ENCODE measurements at regions not wholly inside any gene's neighbourhood (a gene's known extent, or its start where the extent isn't known, plus 50 kb on each side); places are given as distances from the start of the nearest gene placed in this dataset.
"Not testable (repeated sequence)": the region's sequence is repeated elsewhere in the genome, so short reads cannot be mapped to it uniquely, and the experiment has no call there.

DNA sequence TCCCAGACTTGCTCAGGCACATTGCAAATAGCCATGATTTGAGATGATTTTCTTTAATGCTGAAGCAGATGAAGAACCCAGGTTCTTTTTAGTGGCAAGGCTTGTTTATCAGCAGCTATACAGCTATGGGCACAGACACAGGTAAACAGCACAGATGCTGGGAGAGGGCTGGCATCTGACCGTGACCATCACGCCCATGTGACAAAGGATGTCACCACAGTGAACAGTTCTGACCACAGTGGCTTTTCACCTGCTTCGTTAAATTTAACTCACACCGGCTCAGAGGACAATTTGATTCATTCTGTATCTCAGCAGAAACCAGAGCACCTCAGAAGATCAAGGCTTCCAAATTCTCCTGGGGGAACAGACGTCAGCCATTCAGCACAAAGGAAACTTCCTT lies 142.6 kb downstream of the CDH26 start:
- no peak for DNase-seq

DNA sequence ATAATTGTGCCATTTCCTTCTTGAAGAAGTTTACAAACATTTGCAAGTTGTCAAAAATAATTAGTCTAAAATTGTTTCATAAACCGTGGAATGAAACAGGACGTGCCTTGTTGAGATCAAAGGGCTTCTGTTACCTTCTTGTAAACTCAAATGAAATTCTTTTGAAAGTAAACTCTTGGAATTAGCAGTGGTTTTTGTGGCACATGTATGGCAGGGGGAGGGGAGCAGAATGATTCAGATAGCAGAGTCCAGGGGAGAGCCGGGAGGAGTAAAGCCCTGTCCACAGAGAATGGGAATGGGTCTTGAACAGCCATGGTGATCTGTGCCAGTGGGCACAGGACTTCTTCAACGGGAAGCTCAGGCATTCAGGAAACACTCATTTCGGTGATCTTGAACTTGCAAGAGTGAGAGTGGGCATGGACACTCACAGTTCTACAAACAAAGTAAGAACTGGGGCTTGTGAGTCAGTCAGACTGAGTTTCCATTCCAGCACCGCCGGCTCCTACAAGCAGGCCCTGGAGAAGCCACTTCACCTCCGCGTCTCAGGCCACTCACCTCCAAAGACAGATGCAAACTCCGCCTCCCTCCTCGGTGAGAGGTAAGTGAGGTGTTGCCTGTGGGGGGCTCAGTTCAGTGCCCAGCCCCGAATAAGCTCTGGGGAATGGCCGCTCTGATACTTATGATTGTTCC lies 143.1 kb downstream of the CDH26 start:
- no peak for DNase-seq

DNA sequence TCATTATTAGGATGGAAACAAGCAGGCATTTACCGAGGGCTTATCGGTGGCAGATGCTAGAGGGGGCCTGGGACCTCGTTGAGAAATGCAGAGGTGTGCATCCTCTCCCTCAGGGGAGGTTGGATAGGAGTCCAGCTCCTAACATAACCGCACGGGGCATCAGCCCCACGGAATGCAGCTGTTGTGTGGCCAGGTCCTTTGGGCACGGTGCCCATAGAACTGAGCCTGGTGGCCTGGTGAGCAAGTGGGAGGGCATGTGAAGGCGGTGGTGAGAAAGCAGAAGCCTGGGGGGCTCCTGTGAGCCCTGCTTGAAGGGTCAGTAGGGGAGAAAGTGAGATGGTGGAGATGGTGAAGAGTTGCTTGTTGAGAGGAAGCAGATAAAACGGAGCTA lies 143.7 kb downstream of the CDH26 start:
- DNase-seq = no peak

DNA sequence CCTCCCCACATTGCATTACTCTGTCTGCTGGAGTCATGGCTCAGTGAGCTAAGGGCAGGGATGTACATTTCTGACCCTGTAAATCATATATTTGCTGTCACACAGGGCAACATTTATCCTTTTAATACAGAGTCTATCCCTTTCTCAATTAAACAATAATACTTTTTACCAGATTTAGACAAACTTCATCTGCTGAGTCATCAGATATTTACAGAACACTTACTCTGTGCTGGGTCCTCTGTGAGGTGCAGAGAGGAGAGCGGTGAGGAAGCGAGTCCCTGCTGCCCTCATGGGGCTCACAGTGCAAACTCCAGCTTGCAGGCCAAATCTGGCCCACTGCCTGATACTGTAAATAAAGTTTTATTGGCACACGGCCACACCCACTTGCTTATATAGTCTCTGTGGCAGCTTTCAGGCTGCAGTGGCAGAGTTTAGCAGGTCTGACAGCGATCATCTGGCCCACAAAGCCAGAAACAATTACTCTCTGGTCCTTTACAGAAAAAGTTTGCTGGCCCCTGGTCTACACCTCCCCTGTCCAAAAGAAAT lies 144.5 kb downstream of the CDH26 start:
- DNase-seq = no peak

DNA sequence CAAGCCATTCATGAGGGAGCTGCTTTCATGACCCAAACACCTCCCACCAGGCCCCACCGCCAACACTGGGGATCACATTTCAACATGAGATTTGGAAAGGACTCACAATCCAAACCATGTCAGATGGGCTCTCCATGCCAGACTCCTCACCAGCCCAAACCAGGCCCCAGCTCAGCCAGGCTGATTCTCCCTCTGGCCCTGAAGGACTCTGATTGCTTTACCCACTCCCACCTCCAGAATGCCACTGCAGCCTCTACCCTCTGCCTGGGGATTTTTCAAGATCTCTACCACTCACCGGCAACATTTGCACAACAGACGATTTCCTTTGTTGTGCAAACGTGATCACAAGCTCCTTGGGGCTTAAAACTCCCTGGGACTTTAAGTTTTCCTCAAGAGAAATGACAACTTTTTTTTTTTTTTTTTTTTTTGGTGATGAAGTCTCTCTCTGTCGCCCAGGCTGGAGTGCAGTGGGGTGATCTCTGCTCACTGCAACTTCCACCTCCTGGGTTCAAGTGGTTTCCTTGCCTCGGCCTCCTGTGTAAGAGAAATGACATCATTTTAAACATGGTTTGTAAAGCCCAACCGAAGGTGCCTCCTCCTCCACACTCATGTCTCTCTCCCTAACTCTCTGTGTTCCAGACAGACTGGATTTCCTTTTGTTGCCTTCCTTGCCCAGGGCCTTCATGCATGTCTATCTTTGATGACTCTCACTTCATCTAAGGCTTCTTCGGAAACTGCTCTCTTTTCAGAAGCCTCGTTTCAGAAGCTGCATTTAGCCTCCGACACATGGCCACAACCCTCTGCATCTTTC lies 147.0 kb downstream of the CDH26 start:
- DNase-seq = no peak

DNA sequence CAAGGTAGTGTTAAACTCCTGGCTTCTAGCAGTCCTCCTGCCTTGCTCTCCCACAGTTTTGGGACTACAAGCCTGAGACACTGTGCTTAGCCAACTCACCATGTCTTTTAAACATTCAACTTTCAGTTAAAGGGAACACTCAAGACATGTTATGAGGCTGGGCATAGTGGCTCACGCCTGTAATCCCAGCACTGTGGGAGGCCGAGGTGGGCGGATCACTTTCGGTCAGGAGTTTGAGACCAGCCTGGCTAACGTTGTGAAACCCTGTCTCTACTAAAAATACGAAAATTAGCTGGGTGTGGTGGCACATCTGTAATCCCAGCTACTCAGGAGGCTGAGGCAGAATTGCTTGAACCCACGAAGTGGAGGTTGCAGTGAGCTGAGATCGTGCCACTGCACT lies 148.0 kb downstream of the CDH26 start:
- not testable (repeated sequence) for DNase-seq

DNA sequence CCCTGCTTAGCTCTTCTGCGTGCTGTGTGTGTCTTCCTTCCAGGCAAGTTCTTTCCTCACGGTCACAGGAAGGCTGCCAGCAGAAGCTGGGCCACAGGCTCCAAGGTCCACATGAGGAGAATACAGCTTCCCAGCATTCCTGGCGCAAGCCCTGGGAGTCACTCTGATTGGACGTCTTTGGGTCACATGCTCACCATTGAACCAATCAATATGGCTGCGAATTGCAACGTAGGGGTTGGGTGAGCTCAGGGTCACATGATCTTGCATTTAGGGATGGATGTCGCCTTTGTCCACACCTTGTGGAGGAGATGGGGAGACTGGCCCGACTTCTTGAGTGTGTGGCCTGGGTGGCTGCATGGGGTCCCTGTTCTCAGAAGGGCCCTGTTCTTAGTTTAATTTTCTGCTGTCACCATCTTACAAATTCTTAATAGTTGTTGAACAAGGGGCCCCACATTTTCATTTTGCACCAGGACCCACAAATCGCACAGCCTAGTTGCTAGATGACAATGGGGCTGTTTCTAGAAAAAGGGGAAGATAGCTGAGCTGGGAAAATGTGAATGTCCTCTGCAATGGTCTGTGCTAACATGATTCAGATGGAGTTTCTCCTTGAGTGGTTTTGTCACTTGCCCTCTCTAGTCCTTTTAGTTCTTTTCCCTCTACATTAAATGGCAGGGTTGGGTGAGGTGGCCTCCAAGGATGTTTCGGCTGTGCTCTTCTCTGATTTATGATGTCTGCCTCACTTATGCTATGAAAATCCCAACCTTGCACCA lies 149.6 kb downstream of the CDH26 start:
- no peak for DNase-seq

DNA sequence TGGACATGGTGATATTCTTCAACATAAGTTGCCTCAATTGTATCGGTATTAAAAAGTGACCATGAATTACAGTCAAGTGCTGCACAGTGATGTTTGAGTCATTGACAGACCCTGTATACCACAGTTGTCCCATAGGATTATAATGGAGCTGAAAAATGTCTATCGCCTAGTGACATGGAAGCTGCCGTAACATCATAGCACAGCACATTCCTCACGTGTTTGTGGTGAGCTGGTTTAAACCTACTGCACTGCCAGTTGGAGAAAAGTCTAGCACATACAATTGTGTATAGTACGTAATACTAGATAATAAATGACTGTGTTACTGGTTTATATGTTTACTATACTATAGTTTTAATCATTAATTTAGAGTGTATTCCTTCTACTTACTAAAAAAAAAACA lies 150.2 kb downstream of the CDH26 start:
- no peak for DNase-seq

DNA sequence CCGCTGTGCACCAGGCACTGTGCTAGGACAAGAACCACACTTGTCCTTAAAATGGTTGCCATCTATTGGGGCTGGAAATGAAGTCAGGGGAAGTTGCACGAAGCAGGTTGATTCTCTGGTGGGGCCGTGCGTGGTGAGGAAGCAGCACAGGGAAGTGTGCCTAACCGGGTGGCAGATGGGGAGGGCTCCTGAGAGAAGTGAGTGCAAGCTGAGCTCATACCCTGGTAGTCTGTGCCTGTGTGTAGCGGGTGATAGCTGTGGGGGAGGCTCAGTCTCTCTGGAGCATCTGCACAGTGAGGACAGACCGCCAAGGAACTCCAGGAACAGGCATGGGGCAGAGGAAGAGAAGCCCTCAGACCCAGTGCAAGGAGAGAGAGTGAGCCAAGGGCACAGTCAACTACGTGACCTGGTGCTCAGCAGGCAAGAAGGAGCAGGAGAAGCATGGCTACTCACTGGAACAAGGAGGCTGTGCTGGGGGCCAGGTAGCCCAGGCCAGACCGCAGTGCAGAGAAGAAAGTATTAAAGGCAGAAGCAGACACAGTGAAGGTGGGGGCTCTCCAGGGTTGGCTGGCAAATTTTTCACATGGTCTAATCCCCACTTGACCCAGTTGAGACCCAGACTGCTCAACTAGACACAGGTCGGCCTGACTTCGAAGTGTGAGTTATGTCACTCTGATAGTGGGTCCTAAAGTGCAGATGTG lies 155.0 kb downstream of the CDH26 start:
- DNase-seq = no peak

DNA sequence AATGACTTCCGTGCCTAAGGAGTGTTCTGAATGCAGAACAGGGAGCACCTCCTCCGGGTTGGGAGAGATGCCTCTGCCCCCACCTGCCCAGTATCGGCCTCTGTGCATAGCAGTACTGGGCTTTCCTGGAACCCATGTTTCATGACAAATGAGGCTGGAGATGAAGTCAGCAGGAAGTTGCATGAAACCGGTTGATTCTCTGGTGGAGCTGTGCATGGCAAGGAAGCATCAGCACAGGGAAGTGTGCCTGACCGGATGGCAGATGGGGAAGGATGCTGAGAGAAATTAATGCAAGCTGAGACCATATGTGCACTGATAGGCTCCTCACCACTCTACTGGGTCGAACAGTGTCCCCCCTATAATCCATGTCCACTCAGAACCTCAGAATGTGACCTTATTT lies 155.5 kb downstream of the CDH26 start:
- DNase-seq = no peak

DNA sequence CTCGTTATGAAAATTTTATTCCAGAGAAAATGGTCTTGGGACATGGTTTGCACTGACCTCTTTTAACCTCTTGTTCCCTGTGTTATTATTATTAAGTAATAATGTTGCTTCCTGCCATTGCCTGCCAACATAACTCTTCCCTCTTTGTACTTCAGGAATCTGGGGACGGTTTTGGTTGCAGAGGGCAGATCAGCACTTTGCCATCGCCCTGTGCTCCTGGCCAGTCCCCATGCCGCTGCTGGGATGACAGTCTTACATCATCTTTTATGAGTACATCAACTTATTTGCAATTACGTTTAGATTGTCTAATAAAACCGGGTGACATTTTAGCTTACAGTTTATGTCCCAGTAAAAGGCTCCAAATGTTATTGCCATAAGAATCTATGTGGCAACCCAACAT lies 157.2 kb downstream of the CDH26 start:
- DNase-seq = no peak

DNA sequence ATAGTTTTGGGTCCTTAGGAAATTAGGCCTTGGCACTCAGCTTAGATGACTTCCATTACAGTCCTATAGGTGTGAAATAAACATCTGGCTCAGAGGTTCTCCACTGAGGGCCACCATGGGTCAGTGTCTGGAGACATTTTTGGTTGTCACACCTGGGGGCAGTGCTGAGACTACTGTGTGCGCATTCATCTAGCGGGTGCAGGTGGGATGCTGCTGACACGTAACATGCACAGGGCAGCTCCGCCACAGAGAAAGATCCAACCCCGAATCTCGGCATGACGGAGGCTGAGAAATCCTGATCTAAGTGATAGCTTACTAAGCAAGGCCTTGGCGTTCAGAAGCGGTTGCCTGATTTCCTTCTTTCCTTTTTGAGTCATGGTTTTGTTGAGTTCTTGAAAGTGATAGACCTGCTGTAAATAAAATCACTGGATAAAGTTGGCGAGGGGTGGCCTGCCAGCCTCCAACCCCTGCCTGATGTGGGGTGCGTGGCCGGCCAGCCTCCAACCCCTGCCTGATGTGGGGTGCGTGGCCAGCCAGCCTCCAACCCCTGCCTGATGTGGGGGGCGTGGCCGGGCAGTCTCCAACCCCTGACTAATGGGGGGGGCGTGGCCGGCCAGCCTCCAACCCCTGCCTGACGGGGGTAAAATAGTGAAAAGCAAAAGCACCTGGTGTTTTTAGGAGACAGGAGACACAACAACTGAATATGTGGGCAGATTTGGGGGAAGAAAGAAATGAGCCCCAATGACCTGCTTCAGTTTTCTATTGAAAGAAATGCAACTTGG lies 158.1 kb downstream of the CDH26 start:
- no peak for DNase-seq

DNA sequence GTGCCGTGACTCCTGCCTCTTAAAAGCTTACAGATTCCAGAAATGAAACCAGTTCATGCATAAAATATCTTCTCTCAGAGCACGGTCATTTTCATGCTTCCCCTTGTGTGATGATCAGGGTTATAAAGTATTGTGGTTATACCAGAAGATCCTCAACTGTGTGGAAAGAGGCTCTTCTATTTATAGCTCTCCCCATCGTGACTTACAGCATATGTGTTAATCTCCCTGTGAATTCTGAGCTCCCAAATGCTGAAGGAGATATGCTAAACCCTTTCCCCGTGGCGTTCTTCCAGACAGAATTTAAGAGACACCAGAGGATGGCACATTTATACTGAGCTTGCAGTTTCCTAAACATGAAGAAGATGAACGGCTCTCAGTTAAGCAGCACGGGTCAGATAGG lies 158.8 kb downstream of the CDH26 start:
- no peak for DNase-seq

DNA sequence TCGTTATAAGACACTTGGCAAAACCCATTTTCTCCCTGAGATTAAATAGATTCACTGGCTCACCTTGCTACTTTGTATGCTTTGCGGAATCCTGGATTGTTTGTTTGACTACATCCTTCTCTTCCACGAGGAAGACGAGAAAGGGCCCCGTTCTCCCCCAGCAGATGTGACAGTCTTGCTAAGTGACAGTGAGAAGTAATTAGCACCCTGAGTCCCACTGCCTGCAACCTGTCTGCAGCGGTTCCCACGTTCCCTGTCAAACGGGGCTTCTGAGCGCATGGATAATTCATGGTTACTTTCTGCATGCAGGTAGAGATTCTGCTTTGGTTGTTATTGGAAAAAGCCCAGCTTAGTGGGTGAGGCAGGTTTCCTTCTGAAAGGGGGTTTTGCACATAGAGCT lies 163.7 kb downstream of the CDH26 start:
- no peak for DNase-seq

DNA sequence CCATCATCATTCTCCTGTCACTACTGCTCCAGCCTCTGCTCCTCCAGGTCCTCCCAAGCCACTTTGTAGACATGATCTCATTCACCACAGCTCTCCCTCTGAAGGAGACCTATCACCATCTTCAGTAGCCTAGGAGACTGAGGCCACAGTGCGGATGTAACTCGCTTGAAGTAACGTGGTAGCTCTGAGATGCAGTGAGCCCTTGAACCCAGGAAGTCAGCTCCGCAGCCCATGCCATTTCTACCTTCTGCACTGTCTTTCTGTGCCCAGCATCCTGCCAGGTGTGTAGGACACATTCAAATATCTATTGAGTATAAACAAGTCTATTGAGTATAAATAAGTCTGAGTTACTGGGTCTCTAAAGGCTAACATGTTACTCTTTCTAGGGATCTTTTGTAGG lies 164.4 kb downstream of the CDH26 start:
- no peak for DNase-seq

DNA sequence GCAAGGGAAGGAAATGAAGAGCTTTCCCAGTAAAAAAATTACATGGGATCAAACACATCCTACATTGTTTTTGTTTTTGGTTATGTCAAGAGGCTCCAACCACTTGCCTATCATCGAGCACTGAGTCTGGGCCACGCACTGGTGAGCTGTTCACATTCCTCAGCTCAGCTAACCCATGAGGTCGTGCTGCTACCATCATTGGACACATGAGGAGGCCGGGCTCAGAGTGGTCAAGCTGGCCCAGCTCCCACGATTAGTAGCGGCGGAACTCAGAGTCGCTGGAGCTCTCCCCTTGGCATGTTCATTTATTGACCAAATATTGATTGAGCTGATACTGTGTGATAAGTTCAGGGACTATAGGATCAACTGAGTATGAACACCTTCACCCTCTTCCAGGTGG lies 164.9 kb downstream of the CDH26 start:
- no peak for DNase-seq

DNA sequence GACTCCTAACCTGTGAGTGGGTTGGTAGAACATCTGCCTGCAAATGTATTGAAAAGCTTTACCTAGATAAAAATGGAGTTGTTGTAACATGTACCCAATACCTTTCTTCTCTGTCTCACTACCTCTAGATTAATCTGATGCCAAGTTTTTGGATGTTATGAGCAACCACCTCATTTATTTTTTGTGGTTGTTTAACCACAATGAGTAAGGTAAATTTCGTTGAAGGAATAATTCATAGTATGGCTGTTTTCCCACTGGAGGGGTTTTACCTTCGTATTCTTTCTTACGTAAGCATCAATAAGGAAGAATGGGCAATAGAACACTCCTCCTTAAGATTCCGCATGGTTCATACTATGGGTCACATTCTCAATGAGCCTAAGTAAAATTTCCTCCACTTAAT lies 165.4 kb downstream of the CDH26 start:
- no peak for DNase-seq

DNA sequence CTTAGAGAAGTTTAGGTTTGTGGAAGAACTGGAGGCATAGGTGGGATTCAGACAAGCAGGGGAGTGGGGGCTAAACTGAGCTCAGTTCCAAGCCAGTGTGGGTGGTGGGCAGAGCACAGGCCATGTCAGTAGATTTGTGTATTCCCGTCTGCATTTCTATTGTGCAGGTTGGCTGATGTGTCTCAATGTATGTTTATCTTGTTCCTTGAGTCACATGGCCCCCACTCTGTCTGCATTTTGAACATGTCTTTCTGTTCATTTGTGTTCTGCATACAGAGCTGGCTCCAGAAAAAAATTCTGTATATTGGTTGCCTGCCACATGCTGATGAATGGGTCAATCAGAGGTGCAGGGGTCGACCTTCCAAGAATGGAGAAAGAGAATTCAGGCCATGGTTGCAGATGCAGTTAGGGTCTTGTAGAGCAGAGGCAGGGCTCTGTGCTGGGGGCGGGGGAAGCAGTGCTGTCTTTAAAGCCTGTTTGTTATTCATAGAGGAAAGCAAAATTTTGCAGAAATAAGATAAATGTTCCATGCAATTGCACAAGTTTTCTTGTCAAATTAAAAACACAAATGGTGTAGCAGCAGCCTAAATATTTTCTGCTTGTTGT lies 166.7 kb downstream of the CDH26 start:
- DNase-seq = no peak

DNA sequence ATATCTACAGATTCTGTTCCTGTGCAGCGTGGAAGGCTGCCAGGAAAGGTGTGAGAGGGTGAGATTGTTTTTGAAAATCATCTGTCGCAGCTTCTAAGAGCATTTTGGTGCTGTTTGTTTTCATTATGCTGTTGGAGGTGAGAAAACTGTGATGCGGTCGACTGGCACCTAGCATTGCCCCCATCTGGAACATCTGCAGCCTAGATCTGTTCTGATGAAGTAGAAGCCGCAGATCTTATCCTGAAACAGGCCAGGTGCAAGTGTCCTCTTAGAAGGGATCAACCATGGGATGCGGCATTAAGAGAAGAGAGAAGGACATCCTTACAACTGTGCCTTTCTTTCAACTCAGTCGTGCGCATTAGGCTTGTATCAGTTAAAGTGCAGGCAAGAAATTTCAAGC lies 167.3 kb downstream of the CDH26 start:
- no peak for DNase-seq

DNA sequence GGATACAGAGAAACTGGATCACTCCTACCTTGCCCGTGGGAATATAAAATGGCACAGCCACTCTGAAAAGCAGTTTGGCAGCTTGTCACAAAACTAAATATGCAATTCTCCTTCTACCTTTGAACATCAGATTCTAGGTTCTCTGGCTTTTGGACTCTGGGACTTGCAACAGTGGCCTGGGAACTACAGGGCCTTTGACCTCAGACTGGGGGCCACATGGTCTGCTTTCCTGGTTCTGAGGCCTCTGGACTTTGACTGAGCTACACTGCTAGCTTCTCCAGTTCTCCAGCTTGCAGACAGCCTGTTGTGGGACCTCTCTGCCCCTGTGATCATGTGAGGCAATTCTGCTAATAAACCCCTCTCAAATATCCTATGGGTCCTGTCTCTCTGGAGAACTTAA lies 168.8 kb downstream of the CDH26 start:
- DNase-seq = no peak

DNA sequence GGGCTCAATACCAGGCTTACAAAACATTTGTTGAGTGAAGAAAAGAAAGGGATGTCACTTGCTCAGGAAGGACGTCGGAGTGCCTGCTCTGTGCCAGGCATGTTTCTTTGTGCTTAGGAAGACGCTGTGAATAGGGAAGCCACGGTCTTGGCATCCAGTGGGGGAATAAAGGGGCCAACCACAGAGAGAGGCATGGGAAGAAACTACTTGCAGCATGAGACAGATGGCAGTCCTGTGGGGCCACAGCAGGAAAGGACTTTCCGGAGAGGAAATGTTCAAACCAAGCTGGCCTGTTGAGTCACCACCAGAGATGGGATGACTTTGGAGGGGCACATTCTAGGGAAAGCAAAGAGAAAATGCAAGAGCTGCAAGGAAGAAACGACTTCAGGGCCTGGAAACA lies 173.2 kb downstream of the CDH26 start:
- no peak for DNase-seq

All from midbrain (tissue), 1 donor.